SJCRH30 (cell line): ENCODE measurements at regions not wholly inside any gene's neighbourhood (a gene's known extent, or its start where the extent isn't known, plus 50 kb on each side); places are given as distances from the start of the nearest gene placed in this dataset.
A peak's percentile ranks its signal among the peaks of the same experiment; 100 is the strongest.
"Not testable (repeated sequence)": the region's sequence is repeated elsewhere in the genome, so short reads cannot be mapped to it uniquely, and the experiment has no call there.

Experiments
- DNase-seq, 2 experiments: peaks; one replicate each; pipeline ENCODE4 v3.0.0-alpha.2; 2015 to 2020
- H3K27ac ChIP-seq: fragments of 250-450 bp; sonication (Bioruptor Pico); 2 replicates; pipeline ENCODE4 v1.5.1; 2020; ENCODE audit warnings: mild to moderate bottlenecking, moderate library complexity
- H3K27me3 ChIP-seq: fragments of 250-450 bp; sonication (Bioruptor Pico); 2 replicates; pipeline ENCODE4 v1.5.1; 2020; ENCODE audit warnings: mild to moderate bottlenecking, moderate library complexity
- H3K36me3 ChIP-seq: fragments of 250-450 bp; sonication (Bioruptor Pico); 2 replicates; pipeline ENCODE4 v1.5.1; 2020; ENCODE audit warnings: mild to moderate bottlenecking, moderate library complexity
- H3K4me1 ChIP-seq: fragments of 250-450 bp; sonication (Bioruptor Pico); 2 replicates; pipeline ENCODE4 v1.5.1; 2020; ENCODE audit warnings: mild to moderate bottlenecking, moderate library complexity
- H3K4me3 ChIP-seq: fragments of 250-450 bp; sonication (Bioruptor Pico); 2 replicates; pipeline ENCODE4 v1.5.1; 2020; ENCODE audit warnings: mild to moderate bottlenecking, moderate library complexity
- H3K9me3 ChIP-seq: fragments of 250-450 bp; sonication (Bioruptor Pico); replicated peaks from 2 replicates; pipeline ENCODE4 v1.5.1; 2020; ENCODE audit warnings: mild to moderate bottlenecking, moderate library complexity

DNA sequence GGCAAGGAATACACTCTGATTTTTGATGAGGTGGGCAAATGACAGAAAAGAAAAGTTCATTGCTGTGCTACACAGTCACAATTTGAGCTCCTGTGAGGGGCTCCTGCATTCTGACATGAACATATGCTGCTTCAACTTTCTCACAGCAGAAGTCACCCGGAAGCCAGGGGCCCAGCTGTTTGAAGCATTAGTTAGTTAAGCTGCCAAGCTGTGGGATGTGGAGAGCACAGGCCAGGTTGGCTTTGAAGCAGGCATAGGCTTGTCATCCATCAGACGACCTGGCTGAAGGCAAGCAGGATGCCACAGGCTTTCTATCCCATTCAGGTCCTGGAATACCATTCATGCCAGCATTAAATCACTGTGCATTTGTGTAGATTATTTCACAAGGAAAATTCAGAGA, 63.1 kb downstream of the MTNR1B start:
- Histone ChIP-seq H3K9me3 (no peaks in the 10 kb centered on the region), H3K4me1 (no peaks in the 10 kb centered on the region), H3K4me3 (no peak overlapping the region), H3K36me3 (no peaks in the 10 kb centered on the region), H3K27ac (no peak overlapping the region), H3K27me3 (no peaks in the 10 kb centered on the region)
- DNase-seq = peak in 1 of 2 experiments; percentile 37

DNA sequence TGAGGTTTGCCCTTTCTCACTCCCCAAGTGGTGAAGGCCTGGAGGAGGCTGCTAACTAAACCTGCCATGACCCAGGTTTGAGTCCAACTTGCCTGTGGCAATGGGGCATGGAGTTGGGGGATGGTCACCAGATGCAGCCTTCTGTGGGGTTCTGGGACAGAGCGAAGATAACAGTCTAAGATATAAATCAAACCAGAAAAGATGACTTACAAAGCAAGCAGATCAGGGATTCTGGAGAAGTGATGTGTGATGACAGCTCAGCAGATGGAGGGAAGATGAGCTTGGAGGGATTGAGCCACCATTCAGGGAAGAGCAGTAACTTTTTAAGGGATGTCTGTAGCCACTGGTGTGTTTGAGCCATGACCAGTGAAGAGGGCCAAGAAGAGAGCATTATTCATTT, 63.6 kb downstream of the MTNR1B start:
- Histone ChIP-seq H3K27me3 (no peaks in the 10 kb centered on the region), H3K27ac (no peak overlapping the region), H3K4me3 (no peak overlapping the region), H3K9me3 (no peaks in the 10 kb centered on the region), H3K36me3 (no peaks in the 10 kb centered on the region), H3K4me1 (no peaks in the 10 kb centered on the region)
- no peak for DNase-seq

GRCh38 chr11:93034031-93034722, 64.7 kb downstream of the MTNR1B start:
- H3K27me3 ChIP-seq = no peaks in the 10 kb centered on the region
- H3K36me3 ChIP-seq = no peaks in the 10 kb centered on the region
- no peak overlapping the region for H3K4me3 ChIP-seq
- no peak overlapping the region for H3K27ac ChIP-seq
- no peak for DNase-seq
- no peaks in the 10 kb centered on the region for H3K4me1 ChIP-seq
- H3K9me3 ChIP-seq = no peaks in the 10 kb centered on the region

- DNase-seq = no peak
- no peak overlapping the region for H3K27ac ChIP-seq
- H3K4me1 ChIP-seq = no peaks in the 10 kb centered on the region
- no peaks in the 10 kb centered on the region for H3K9me3 ChIP-seq
- no peaks in the 10 kb centered on the region for H3K27me3 ChIP-seq
- H3K4me3 ChIP-seq = no peak overlapping the region
- H3K36me3 ChIP-seq = no peaks in the 10 kb centered on the region
These were observed 65.2 kb downstream of the MTNR1B start for GRCh38 chr11:93034723-93035039.

DNA sequence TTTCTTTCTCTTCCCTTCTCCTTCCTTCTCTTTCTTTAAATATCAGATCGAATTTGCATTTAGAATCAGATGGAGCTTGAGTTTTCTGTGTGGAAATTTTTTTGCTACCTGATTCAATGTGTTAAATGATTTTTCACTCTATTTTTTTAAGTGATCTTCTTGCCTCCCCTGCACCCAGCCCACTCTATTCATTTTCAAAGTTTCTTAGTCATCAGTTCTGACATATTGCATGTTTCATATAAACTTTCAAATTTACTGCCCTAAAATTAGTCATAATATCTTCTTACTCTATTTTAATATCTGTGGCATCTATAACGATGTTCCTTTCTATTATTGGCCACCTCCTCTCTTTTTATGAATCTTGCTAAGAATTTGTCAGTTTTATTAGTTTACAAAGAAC, 69.1 kb downstream of the MTNR1B start:
- no peaks in the 10 kb centered on the region for H3K27me3 ChIP-seq
- H3K4me3 ChIP-seq = no peak overlapping the region
- H3K36me3 ChIP-seq = no peaks in the 10 kb centered on the region
- no peak for DNase-seq
- no peak overlapping the region for H3K27ac ChIP-seq
- H3K9me3 ChIP-seq = no peaks in the 10 kb centered on the region
- no peaks in the 10 kb centered on the region for H3K4me1 ChIP-seq

- no peak for DNase-seq
- no peaks in the 10 kb centered on the region for H3K36me3 ChIP-seq
- no peaks in the 10 kb centered on the region for H3K9me3 ChIP-seq
These were observed 70.2 kb downstream of the MTNR1B start for GRCh38 chr11:93039531-93040240.

GRCh38 chr11:93041682-93042081, 72.2 kb downstream of the MTNR1B start:
- no peak overlapping the region for H3K4me3 ChIP-seq
- H3K36me3 ChIP-seq = no peaks in the 10 kb centered on the region
- H3K9me3 ChIP-seq = no peaks in the 10 kb centered on the region
- H3K4me1 ChIP-seq = no peaks in the 10 kb centered on the region
- no peak for DNase-seq
- H3K27ac ChIP-seq = no peak overlapping the region
- H3K27me3 ChIP-seq = no peaks in the 10 kb centered on the region

More at GRCh38 chr11:93039531-93040240, 70.2 kb downstream of the MTNR1B start:
- no peak overlapping the region for H3K4me3 ChIP-seq
- H3K27me3 ChIP-seq = no peaks in the 10 kb centered on the region
- H3K27ac ChIP-seq = no peak overlapping the region
- H3K4me1 ChIP-seq = no peaks in the 10 kb centered on the region

DNA sequence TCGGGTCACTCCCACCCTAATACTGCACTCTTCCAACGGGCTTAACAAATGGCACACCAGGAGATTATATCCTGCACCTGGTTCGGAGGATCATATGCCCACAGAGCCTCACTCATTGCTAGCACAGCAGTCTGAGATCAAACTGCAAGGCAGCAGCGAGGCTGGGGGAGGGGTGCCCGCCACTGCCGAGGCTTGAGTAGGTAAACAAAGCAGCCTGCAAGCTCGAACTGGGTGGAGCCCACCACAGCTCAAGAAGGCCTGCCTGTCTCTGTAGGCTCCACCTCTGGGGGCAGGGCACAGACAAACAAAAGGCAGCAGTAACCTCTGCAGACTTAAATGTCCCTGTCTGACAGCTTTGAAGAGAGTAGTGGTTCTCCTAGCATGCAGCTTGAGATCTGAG, 73.7 kb downstream of the MTNR1B start:
- H3K4me3 ChIP-seq, H3K4me1 ChIP-seq, DNase-seq, H3K9me3 ChIP-seq, H3K27me3 ChIP-seq, H3K27ac ChIP-seq, H3K36me3 ChIP-seq: not testable (repeated sequence)

DNA sequence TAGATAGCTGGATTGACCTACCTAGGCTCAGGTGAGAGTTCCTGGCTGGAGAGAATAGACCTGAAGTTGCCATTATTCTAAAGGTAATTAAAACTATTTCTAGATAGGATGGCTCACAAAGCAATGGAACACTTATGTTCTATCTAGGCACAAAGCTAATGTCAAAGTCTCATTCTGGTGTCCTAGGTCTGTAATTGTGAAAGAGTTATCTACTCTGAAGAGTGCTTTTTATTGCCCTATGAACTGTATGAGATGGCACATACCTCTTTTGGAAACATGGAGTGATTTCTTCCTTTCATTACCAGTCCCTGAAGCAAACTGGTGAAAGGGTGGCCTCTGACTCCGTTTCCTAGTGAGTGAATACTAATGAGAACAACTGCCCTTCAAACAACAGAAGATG, 80.3 kb downstream of the MTNR1B start:
- Histone ChIP-seq H3K36me3 (no peaks in the 10 kb centered on the region), H3K4me1 (no peaks in the 10 kb centered on the region), H3K27ac (no peak overlapping the region), H3K27me3 (no peaks in the 10 kb centered on the region), H3K9me3 (no peaks in the 10 kb centered on the region), H3K4me3 (no peak overlapping the region)
- DNase-seq = no peak

DNA sequence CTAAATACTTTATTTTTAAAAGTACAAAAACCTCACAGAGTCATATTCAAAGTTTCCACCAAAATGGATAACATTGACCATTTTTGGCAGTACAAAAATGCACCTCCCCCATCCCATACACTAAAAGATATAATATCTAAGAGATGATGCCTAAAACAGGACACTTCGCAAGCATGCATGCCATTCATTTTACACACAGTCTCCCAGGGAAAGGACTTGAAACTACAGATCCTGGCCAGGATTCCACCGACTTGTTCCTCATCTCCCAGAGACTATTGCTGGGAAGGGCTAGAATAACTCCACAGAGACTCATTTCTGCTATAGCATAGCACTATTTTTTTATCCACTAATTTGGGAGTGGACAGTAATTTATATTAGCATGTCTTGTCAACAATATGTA, 81.7 kb downstream of the MTNR1B start:
- H3K36me3 ChIP-seq = no peaks in the 10 kb centered on the region
- H3K27me3 ChIP-seq = no peaks in the 10 kb centered on the region
- H3K27ac ChIP-seq = no peak overlapping the region
- no peaks in the 10 kb centered on the region for H3K4me1 ChIP-seq
- no peak for DNase-seq
- H3K9me3 ChIP-seq = no peaks in the 10 kb centered on the region
- H3K4me3 ChIP-seq = no peak overlapping the region

GRCh38 chr11:93053864-93054263, 84.4 kb downstream of the MTNR1B start:
- no peaks in the 10 kb centered on the region for H3K4me1 ChIP-seq
- H3K4me3 ChIP-seq = no peak overlapping the region
- DNase-seq = no peak
- no peaks in the 10 kb centered on the region for H3K36me3 ChIP-seq
- no peak overlapping the region for H3K27ac ChIP-seq
- no peaks in the 10 kb centered on the region for H3K9me3 ChIP-seq
- H3K27me3 ChIP-seq = no peaks in the 10 kb centered on the region

DNA sequence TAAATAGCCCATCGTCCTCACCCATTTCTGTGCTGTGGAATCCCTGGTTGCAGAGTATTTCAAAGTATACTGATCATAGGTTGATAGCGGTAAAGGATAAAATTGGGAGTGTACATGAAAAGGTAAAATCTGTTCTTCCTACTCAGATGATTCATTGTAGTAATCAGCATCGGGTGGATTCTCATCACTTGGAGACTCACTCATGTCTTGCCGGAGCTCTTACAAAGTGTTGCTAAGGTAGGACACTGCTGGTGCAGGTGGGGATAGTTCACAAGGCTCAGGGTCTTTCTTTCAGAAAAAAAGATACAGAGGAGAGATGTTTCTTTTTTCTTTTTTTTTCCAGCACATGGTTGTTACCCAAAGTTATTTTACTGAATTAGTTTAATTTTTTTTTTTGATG, 84.8 kb downstream of the MTNR1B start:
- Histone ChIP-seq H3K9me3 (no peaks in the 10 kb centered on the region), H3K27me3 (no peaks in the 10 kb centered on the region), H3K36me3 (no peaks in the 10 kb centered on the region), H3K27ac (no peak overlapping the region), H3K4me3 (no peak overlapping the region), H3K4me1 (no peaks in the 10 kb centered on the region)
- no peak for DNase-seq

- no peak overlapping the region for H3K4me3 ChIP-seq
- no peak for DNase-seq
- no peaks in the 10 kb centered on the region for H3K36me3 ChIP-seq
- H3K4me1 ChIP-seq = no peaks in the 10 kb centered on the region
- H3K27me3 ChIP-seq = no peaks in the 10 kb centered on the region
- no peaks in the 10 kb centered on the region for H3K9me3 ChIP-seq
- H3K27ac ChIP-seq = no peak overlapping the region
These were observed 85.4 kb downstream of the MTNR1B start for GRCh38 chr11:93054881-93055280.

DNA sequence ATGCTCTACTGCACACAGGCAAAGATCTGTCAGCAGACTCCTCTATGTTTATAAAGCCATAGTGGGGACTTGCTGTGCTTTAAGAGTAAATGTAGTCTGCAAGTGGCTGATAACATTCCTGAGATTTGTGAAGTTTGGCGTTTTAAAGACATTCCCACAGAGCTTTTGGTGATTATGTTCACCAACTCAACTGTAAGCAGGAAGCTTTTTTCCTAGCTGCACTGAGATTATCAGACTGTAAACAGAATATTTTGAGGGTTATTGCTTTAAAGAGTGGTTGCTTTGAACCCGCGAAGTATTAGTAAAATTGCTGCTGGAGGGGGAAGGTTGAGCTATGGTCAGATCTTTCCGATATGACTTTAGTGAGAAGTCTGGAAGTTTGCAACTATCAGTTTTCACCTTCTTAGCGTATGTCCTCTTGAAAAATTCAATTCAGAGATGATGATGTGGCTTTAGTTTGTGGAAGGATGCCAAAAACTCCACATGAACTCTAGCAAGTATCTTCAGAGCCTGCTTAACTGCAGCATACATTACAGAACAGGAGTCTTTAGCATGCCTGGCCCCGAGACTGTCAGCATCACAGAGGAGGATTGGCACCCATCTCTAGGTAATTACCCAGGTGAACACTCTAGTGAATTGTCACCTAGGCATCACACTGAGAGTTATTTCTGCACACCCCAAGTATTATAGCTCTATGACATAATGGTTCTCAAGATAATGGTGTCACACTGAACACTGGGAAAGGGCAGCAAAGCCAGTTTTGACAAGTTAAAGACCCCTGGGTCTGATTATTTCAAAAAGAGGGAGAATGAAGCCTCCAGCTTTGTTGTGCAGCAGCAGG, 89.9 kb downstream of the MTNR1B start:
- Histone ChIP-seq H3K9me3 (no peaks in the 10 kb centered on the region), H3K27me3 (no peaks in the 10 kb centered on the region), H3K36me3 (no peaks in the 10 kb centered on the region), H3K4me1 (no peaks in the 10 kb centered on the region), H3K4me3 (no peak overlapping the region), H3K27ac (no peak overlapping the region)
- DNase-seq = peak in 1 of 2 experiments; percentile 12

DNA sequence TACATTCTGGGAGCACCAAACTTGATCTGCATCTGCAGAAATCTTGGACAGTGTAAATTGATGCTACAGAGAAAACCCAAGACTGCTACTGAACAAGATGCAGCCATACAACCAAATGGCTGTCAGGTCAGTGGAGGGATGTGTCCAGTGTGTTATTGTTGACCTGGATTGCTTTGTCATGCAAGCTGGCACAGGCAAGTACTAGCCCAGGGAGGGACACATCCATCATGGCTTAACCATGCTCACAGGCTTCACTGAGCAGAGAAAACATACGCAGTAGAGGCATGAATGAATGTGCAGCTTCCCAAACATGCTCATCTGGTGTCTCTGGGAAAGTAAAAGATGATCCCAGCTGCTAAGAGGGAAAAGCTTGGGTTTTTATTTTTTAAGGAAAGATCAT, 93.6 kb downstream of the MTNR1B start:
- H3K4me3 ChIP-seq = no peak overlapping the region
- no peaks in the 10 kb centered on the region for H3K9me3 ChIP-seq
- no peak overlapping the region for H3K27ac ChIP-seq
- no peaks in the 10 kb centered on the region for H3K27me3 ChIP-seq
- no peaks in the 10 kb centered on the region for H3K36me3 ChIP-seq
- no peaks in the 10 kb centered on the region for H3K4me1 ChIP-seq
- DNase-seq = no peak
